DMS114 treated with DMSO at 0.1 percent for 48 hours (cell line): ENCODE measurements at regions not wholly inside any gene's neighbourhood (a gene's known extent, or its start where the extent isn't known, plus 50 kb on each side); places are given as distances from the start of the nearest gene placed in this dataset.

Experiments used
- DNase-seq: peaks from one replicate; lab custom pipeline; 2025; ENCODE audit not compliant: unreplicated experiment; lab: John Stamatoyannopoulos, UW

DNA sequence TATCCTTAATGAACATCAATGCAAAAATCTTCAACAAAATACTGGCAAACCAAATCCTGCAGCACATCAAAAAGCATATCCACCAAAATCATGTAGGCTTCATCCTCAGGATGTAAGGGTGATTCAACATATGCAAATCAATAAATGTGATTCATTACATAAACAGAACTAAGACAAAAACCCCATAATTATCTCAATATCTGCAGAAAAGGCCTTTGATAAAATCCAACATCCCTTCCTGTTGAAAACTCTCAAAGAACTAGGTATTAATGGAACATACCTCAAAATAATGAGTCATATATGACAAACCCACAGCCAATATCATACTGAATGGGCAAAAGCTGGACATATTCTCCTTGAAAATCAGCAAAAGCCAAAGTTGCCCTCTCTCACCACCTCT lies 54.6 kb upstream of the DEPDC1 start:
- no peak for DNase-seq

DNA sequence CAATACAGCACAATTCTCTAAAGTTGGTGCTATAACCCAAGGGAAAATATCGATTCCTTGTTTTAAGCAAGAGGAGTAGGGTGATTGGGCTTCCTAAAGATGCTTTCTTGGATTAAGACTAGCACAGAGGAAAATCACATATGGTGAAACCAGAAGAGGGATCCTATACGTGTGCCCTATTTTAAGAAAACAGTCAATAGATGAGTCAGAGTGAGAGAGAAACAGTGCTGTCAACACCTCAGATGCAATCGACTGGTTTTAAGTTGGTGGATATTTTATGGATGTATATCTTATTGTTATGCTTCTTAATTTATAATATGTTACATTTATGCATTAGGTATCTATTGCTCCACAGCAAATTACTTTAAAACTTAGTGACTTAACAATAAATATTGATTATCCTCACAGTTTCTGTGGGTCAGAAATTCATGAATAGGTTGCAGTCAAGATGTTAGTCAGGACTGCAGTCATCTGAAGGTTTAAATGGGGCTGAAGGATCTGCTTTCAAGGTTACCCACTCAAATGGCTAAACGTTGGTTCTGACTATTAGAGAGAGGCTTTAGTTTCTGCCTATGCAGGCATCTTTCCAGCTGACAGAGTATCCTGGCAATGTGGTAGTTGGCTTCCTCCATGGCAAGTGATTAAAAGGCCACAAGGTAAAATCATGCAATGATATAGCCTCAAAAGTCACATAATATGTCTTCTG lies 61.6 kb upstream of the DEPDC1 start:
- DNase-seq: no peak

DNA sequence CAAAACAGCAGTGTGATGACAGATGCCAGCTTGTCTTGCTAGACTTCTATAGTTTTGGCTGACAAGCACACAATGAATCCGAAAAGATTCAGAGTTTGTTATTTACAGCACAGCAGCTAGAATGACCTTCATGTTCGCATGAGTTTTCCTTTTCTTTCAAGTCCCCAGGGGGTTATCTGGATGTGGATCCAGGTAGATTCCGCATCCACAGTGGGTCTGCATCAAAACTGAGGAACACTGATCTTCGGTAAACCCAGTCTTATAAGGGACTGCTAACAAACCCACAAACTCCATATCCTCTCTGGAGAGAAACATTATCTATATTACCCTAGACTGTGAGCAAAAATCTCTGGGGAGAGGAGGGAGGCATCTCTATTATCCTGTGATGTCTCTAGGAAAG lies 69.0 kb upstream of the DEPDC1 start:
- DNase-seq: no peak

DNA sequence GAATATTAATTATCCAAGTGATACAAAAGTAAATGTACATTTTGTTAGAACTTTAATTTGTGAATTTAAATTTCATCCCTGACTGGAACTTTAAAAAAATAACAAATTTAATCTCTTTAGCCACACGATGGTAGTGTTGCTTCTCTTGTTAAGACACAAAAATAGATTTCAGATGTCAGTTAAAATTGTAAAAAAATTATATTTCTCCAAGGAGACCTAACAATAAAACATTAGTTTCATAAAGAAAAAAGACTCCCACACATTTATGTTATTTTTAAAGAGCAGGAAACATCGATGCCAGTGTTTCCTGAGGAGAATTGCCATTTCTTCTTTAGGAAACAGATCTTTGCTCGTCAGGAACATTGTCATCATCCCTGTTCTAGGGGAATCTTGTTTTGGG lies 74.0 kb upstream of the DEPDC1 start:
- no peak for DNase-seq

DNA sequence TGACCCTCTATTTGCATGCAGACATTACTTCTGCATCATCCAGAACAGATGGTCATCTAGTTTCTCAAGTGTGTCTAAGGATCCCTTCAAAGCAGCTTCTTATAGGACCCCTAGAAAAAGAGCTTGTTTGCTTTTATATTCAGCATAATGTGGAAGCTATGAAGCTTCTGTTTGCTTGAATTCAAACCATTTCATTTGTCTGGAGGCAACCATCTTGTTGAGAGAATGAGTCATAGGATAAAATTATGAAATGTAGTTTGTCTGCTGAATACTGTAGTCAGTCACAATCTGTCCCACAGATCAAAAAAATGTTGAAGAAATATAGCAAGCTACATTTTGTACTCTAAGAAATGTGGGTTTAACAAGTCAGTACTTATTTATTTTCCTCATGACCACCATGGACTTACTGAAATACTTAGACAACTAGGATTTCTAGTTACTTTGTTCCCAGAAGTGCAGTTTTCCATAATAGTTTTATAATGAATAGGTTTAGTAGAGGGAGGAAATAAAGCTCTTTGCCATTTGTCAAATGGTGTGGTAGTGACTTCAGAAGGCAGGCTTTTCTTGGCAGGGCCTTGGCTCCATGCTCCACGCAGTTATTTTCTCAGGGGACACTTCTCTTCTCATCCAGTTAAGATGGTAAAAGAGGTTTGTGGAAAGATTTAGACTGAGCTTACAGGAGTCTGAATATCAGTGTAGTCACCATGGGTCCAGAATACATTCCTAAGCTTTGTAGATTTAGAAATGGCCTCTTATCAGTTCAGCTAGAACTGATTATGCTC lies 74.8 kb upstream of the DEPDC1 start:
- no peak for DNase-seq

- no peak for DNase-seq
These were observed 88.5 kb upstream of the DEPDC1 start for GRCh38 chr1:68585351-68585750.

- no peak for DNase-seq
These were observed 89.9 kb upstream of the DEPDC1 start for GRCh38 chr1:68586766-68587165.

GRCh38 chr1:68588304-68588703 lies 91.4 kb upstream of the DEPDC1 start:
- no peak for DNase-seq

GRCh38 chr1:68590473-68590872 lies 93.6 kb upstream of the DEPDC1 start:
- DNase-seq: no peak

DNA sequence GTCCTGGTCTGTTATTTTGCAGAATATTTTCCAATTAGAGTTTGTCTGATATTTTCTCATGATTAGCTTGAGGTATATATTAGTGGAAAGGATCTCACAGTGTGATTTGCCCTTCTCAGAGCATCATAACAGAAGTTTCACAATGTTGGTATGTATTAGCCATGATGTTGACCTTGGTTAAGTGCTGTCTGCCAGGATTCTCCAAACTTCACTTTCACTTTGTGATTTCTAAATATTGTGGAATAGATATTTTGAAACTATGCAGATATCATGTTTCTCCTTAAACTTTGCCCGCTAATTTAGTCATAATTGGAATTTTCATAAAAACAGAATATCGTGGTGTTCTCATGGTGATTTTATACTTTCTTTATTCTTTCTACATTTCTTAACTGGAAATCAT lies 98.0 kb upstream of the DEPDC1 start:
- DNase-seq: no peak

DNA sequence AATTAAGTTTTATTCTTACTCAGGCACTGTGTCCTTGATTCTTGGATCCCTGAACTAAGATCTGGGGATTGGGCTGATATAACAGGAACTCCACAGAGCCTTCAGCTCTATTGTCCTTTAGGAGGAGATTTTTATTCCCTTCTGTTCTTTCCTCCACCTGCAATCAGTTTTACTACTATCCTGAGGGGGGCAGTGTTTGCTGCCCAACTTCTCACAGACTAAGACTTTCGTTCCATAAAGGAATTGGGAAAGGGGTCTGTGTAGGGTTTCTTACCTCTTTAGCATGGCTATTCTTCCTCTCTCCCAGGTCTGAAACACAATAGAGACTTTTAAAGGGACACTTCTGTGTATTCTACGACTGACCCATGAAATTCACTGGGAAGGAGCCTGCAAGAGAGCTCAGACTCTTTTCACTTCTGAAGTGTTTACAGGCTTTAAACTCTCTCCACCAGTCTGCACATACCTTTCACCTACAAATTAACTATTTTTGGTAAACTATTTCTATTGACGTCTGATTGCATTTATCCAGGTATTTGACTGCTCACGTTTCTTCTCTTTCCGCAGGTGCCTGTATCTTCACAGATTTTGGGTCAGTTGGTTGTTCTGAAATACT lies 103.3 kb upstream of the DEPDC1 start:
- DNase-seq: no peak

DNA sequence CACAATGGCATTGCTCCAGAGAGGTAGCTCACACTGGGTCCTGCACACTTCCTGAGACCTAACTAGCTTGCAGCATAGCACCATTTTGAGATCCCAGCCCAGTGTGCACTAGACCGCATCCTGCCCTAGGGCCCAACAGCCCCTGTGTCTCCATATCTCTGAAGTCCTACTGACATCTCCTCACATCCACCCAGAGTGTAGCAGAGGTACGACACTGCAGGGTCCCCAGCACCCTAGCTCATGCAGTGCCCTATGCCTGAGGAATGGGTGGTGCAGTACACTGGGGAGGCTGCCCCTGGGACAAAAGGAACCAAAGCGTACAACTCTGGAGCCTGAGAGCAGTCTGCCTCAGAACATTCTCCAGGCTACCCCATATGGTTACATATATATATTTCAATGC lies 111.4 kb upstream of the DEPDC1 start:
- no peak for DNase-seq

DNA sequence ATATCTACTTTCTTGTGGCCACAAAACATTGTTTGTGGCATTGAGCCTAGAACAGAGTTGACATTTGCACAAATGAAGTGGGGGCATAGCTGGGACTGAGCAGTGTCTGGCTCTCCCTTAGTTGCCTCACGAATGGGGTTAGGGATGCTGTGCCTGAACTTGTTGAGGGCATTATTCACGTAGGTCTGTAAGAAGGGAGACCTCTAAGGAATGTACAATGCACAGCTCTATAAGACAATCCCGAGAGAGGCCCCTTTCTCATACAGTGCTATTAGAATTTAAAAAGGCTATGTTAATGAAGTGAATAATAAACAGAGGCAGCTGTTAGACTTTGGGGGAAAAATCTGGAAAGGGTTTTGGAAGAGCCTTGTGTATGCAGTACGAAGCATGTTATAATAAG lies 118.4 kb upstream of the DEPDC1 start:
- no peak for DNase-seq

DNA sequence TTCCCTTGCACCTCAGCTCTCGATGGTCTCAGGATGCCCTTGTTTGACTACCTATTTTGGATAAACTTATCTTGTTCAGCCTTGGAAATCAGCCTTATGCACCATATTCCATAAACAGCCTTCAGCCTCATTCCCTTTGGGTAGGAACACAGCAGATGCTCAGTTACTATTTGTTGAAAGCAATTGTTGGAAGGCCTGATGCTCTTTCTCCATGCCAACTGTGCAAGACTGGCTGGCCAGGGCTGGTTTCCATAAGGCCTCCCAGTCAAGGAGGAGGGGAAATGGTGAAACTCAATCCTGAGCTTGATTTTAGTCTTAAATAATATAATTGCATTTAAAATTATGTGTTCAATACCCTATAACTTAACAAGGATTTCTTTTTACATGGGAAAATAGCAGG lies 121.1 kb upstream of the DEPDC1 start:
- no peak for DNase-seq

- DNase-seq: no peak
These were observed 123.7 kb upstream of the DEPDC1 start for GRCh38 chr1:68620571-68620970.

- DNase-seq: no peak
These were observed 126.8 kb upstream of the DEPDC1 start for GRCh38 chr1:68623700-68624099.

GRCh38 chr1:68624233-68624632 lies 127.4 kb upstream of the DEPDC1 start:
- no peak for DNase-seq

GRCh38 chr1:68625624-68626023 lies 128.7 kb upstream of the DEPDC1 start:
- no peak for DNase-seq

- no peak for DNase-seq
These were observed 136.4 kb upstream of the DEPDC1 start for GRCh38 chr1:68633141-68633919.

- DNase-seq: no peak
These were observed 147.6 kb upstream of the DEPDC1 start for GRCh38 chr1:68644504-68644903.

- DNase-seq: no peak
These were observed 154.2 kb upstream of the DEPDC1 start for GRCh38 chr1:68651115-68651514.

DNA sequence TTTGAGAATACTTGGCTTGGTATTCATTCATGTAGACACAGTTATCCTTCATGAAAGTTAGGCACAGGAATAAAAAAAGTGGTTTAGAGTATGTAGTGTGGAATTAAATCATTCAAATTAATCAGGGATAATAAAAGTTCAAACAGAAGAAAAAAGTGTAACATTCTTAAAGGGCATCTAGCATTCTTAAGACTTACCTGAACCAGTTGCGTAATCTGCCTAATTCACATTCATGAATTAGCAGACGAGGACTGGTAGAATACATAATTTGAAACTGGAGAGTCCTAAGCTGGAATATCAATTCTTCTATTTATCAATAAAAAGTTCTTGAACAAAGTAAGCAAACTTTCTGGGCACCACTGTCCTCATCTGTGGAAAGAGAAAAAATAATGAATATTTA lies 157.0 kb upstream of the DEPDC1 start:
- DNase-seq: no peak
